Stimulated activated CD4-positive, alpha-beta T cell treated with anti-CD3 and anti-CD28 coated beads, Interleukin-15, amount 100 ng/mL, for 1 hour (primary cell): ENCODE measurements at regions not wholly inside any gene's neighbourhood (a gene's known extent, or its start where the extent isn't known, plus 50 kb on each side); places are given as distances from the start of the nearest gene placed in this dataset.

Experiments used
- DNase-seq, 2 donors: peaks; one replicate each; pipeline ENCODE4 v3.0.0-alpha.2; 2020; ENCODE audit warnings: low read depth in 1 of 2, low spot score in 1 of 2

GRCh38 chr20:9981829-9982228, 53.0 kb upstream of the ANKEF1 start:
- no peak for DNase-seq

- no peak for DNase-seq
These were observed 56.3 kb upstream of the ANKEF1 start for GRCh38 chr20:9978397-9979004.

DNA sequence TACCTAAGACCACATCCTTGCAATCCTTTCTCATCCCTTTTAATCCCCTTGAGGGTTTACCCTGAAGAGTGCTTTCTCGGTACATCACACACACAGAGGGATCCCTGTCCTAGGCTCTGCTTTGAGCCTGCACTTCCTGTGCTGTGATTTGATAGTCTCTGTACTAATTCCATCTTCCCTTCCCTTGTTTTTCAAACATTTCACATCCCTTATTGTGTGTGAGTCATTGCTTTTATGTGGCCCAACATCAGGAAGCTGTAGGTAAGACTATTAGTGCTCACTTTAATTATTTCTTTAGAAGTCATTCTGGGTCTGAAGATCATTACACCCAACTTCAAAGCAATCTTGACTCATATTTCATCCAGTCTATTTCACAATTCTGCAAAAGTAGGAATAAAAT, 57.2 kb upstream of the ANKEF1 start:
- no peak for DNase-seq

- no peak for DNase-seq
These were observed 60.5 kb upstream of the ANKEF1 start for GRCh38 chr20:9974324-9974723.

- no peak for DNase-seq
These were observed 63.0 kb upstream of the ANKEF1 start for GRCh38 chr20:9971746-9972145.

GRCh38 chr20:9969626-9970025, 65.2 kb upstream of the ANKEF1 start:
- no peak for DNase-seq

DNA sequence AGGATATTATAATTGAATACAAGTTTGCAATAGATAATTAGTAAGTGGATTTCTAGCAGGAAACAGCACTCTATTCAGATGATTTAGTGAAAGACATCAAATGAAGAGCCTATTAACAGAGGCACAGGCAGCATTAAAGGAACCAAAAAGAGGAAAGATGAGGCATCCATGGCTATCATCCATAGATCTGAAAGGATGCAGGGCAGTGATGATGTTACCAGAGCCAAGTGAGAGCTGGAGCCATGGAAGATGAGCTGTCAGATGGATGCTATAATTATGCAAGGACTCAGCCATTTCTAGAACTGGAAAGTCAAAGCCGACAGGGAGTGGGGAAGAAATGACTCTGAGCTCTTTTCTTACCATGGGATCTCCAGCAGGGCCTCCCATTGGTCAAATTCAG, 66.8 kb upstream of the ANKEF1 start:
- DNase-seq: no peak

- DNase-seq: no peak
These were observed 67.8 kb upstream of the ANKEF1 start for GRCh38 chr20:9966966-9967365.

DNA sequence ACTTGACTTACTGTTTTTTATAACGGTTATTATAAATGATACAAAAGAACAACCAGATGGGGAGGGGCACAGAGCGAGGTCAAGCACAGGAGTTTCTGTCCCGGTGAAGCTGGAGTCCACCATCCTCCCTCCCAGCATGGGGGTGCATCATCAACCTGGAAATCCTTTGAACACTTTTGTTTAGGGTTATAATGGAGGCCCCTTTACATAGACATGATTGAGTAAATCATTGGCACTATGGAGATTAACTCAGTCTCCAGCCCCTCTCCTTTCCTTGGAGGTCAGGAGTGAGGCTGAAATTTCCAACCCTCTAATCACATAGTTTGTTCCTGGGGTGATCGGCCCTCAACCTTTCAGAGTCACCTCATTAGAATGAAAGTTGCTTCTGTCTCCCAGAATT, 71.8 kb upstream of the ANKEF1 start:
- no peak for DNase-seq

- no peak for DNase-seq
These were observed 76.1 kb upstream of the ANKEF1 start for GRCh38 chr20:9958693-9959092.

- no peak for DNase-seq
These were observed 79.1 kb upstream of the ANKEF1 start for GRCh38 chr20:9955646-9956045.

DNA sequence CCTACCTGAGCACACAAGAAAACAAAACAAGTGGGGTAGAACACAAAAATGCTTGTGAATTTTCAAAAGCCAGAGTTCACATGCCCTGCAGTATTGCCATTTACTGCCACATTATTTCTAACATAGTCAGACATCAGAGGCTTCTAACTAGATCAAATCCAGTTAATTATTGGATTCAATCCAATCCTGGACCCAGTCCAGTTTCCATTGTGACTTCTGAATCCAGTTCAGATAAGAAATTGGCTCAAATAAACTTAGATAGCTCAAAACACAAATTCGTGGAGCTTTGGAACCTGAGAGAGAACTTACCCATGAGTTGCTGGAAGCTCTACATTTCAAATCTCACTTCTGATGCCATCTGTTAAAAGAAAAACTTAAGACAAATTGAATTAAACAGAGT, 85.2 kb upstream of the ANKEF1 start:
- no peak for DNase-seq

DNA sequence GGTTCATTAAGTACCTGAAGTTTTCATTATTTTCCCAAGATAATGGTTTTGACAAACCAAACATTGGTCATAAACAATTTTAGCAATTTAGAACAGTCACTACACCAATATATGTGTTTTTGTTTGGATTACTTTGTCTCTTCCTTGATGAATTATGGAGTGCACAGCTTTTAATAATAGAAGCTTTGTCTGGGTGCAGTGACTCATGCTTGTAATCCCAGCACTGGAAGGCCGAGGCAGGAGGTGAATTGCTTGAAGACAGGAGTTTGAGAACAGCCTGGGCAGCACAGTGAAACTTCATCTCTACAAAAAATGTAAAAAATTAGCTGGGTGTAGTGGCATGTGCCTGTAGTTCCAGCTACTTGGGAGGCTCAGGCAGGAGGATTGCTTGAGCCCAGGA, 89.4 kb upstream of the ANKEF1 start:
- DNase-seq: no peak

DNA sequence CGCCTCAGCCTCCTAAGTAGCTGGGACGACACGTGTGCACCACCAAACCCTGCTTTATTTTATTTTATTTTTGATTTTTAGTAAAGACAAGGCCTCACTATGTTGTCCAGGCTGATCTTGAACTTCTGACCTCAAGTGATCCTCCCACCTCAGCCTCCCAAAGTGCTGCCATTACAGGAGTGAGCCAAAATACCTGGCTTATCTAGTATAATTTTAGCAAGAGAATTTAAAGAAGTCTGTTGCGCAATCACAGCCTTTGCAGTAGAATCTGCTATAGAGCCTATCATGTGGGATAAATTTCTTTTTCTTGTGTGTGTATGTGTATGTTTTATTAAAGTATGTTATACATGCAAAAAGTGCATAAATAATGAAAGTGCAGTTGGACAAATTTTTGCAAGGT, 92.1 kb upstream of the ANKEF1 start:
- DNase-seq: no peak

GRCh38 chr20:9940329-9940728, 94.5 kb upstream of the ANKEF1 start:
- DNase-seq: no peak

DNA sequence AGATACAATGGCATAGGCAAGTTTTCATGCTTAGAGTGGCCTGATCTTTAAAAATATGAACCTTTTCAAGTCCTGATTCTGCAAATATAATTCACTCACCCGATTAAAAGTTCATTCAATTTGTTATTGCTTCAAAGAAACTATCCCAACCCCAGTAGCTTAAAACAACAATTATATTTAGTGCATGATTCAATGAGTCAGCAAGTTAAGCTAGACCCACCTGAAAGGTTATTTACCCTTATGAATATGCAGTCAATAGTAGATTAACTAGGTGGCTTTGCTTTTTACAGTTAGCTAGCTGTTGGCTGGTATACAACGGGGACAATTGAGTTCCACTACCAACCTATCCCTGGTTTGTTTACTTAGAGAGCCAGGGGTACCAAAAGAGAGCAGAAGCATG, 95.6 kb upstream of the ANKEF1 start:
- DNase-seq: no peak

DNA sequence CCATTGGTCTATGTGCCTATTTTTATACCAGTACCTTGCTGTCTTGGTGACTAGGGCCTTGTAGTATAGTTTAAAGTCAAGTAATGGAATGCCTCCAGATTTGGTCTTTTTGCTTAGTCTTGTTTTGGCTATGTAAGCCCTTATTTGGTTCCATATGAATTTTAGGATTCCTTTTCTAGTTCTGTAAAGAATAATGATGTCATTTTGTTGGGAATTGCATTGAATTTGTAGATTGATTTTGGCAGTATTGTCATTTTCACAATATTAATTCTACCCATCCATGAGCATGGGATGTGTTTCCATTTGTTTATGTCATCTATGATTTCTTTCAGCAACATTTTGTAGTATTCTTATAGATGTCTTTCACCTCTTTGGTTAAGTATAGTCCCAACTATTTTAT, 96.4 kb upstream of the PAK5 start:
- no peak for DNase-seq

DNA sequence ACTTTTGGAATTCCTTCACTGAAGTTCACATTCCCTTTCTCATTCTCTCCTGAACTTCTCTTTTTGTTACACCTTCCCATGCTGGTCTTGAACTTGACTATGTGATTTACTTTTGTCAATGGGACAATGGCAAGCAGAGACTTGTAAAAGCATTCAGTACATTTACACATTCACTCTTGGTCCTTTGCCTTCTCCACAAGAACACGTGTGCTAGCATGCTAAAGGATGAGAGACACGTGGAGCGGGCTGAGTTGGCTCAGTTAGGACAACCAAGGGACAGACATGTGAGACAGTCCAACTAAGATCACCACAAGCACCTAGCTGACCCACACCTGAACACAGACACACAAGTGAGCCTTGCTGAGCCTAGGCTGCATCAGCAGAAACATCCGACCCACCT, 91.3 kb upstream of the PAK5 start:
- no peak for DNase-seq

- no peak for DNase-seq
These were observed 90.1 kb upstream of the PAK5 start for GRCh38 chr20:9928955-9929354.

GRCh38 chr20:9928281-9928737, 89.4 kb upstream of the PAK5 start:
- no peak for DNase-seq

DNA sequence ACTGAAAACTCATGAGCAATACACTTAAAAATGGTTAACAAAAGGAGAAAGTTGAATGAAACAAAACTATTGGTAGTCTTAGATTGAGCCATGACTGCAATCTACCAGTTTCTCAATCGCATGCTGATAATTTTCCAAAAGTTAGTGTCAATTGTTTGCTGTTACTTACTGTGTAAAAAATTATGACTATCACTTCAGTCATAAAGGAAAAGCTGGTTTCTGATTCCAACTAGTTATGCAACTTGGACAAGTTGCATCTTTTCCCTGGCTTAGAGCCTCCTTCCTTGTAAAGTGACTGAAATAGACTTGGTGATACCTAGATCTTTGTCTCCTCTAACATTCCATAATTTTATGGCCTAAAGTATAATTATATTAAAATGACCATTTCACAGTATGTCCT, 88.3 kb upstream of the PAK5 start:
- no peak for DNase-seq

- no peak for DNase-seq
These were observed 87.6 kb upstream of the PAK5 start for GRCh38 chr20:9926476-9926875.

GRCh38 chr20:9926007-9926406, 87.1 kb upstream of the PAK5 start:
- no peak for DNase-seq

DNA sequence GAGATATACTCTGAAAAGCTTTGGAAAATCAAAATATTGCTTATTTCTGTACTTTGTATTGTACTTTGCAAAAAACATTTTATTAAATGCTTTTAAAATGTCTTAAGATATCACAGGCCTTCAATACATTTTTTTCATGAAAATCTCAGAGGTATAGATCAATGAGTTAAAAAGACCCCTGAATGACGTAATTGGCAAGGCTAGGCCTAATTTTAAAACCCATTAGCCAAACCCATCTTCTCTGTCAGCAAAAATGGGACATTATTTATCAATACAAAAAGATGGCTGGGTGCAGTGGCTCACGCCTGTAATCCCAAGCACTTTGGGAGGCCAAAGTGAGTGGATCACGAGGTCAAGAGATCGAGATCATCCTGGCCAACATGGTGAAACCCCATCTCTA, 84.8 kb upstream of the PAK5 start:
- DNase-seq: no peak
